ENCODE measurements at regions not wholly inside any gene's neighbourhood (a gene's known extent, or its start where the extent isn't known, plus 50 kb on each side); places are given as distances from the start of the nearest gene placed in this dataset.

- H3K9me3 ChIP-seq (ENCODE audit: control insufficient read depth in 1 of 2, low read length in 2 of 2) = no peaks in the 10 kb centered on the region
- H3K4me3 ChIP-seq (ENCODE audit: low read depth in 1 of 2, low read length in 2 of 2) = no peak overlapping the region
- H3K4me1 ChIP-seq (ENCODE audit: control insufficient read depth in 1 of 2, insufficient read depth in 2 of 2, low read length in 2 of 2) = no peaks in the 10 kb centered on the region
- no peaks in the 10 kb centered on the region for H3K36me3 ChIP-seq (ENCODE audit: control insufficient read depth in 1 of 2, insufficient read depth in 2 of 2, low read length in 2 of 2)
- H3K27ac ChIP-seq (ENCODE audit: low read length) = no peak overlapping the region
- no peaks in the 10 kb centered on the region for H3K27me3 ChIP-seq (ENCODE audit: low read depth, low read length)
Measured at GRCh38 chr4:28545986-28546385, 1685.3 kb downstream of the STIM2 start.

DNA sequence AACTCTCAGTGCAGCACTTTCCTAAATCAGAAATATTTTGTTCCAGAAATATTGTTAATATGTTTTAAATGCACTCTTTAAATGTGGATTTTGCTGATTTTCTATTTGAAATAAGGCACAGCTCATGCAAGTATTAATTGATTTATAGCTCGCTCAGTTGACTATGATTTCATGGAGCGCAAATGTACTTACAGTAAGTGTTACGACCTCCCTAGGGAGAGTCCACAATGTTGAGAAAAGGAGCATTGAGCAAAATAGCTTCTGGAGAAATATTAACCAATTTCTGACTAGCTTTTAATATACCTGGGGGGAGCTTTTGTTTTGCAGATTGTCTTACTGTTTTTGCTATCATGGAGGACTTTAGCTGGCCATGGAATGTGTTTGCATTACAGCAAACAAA, 1687.5 kb downstream of the STIM2 start:
- H3K27me3 ChIP-seq (ENCODE audit: low read depth, low read length) = no peaks in the 10 kb centered on the region
- H3K4me3 ChIP-seq (ENCODE audit: low read depth in 1 of 2, low read length in 2 of 2) = no peak overlapping the region
- H3K27ac ChIP-seq (ENCODE audit: low read length) = no peak overlapping the region

GRCh38 chr4:28548594-28548993, 1688.0 kb downstream of the STIM2 start:
- H3K36me3 ChIP-seq (ENCODE audit: control insufficient read depth in 1 of 2, insufficient read depth in 2 of 2, low read length in 2 of 2) = no peaks in the 10 kb centered on the region
- H3K4me1 ChIP-seq (ENCODE audit: control insufficient read depth in 1 of 2, insufficient read depth in 2 of 2, low read length in 2 of 2) = no peaks in the 10 kb centered on the region
- no peaks in the 10 kb centered on the region for H3K9me3 ChIP-seq (ENCODE audit: control insufficient read depth in 1 of 2, low read length in 2 of 2)
- no peak overlapping the region for H3K4me3 ChIP-seq (ENCODE audit: low read depth in 1 of 2, low read length in 2 of 2)
- no peaks in the 10 kb centered on the region for H3K27me3 ChIP-seq (ENCODE audit: low read depth, low read length)
- H3K27ac ChIP-seq (ENCODE audit: low read length) = no peak overlapping the region

More for the DNA sequence above, 1687.5 kb downstream of the STIM2 start:
- Histone ChIP-seq H3K36me3 (ENCODE audit: control insufficient read depth in 1 of 2, insufficient read depth in 2 of 2, low read length in 2 of 2) (no peaks in the 10 kb centered on the region), H3K9me3 (ENCODE audit: control insufficient read depth in 1 of 2, low read length in 2 of 2) (no peaks in the 10 kb centered on the region), H3K4me1 (ENCODE audit: control insufficient read depth in 1 of 2, insufficient read depth in 2 of 2, low read length in 2 of 2) (no peaks in the 10 kb centered on the region)

GRCh38 chr4:28555866-28556265, 1695.2 kb downstream of the STIM2 start:
- Histone ChIP-seq H3K27me3 (ENCODE audit: low read depth, low read length) (no peaks in the 10 kb centered on the region), H3K36me3 (ENCODE audit: control insufficient read depth in 1 of 2, insufficient read depth in 2 of 2, low read length in 2 of 2) (no peaks in the 10 kb centered on the region), H3K27ac (ENCODE audit: low read length) (no peak overlapping the region), H3K4me1 (ENCODE audit: control insufficient read depth in 1 of 2, insufficient read depth in 2 of 2, low read length in 2 of 2) (no peaks in the 10 kb centered on the region), H3K4me3 (ENCODE audit: low read depth in 1 of 2, low read length in 2 of 2) (no peak overlapping the region), H3K9me3 (ENCODE audit: control insufficient read depth in 1 of 2, low read length in 2 of 2) (no peaks in the 10 kb centered on the region)

- H3K36me3 ChIP-seq (ENCODE audit: control insufficient read depth in 1 of 2, insufficient read depth in 2 of 2, low read length in 2 of 2) = no peaks in the 10 kb centered on the region
- no peak overlapping the region for H3K4me3 ChIP-seq (ENCODE audit: low read depth in 1 of 2, low read length in 2 of 2)
- no peaks in the 10 kb centered on the region for H3K4me1 ChIP-seq (ENCODE audit: control insufficient read depth in 1 of 2, insufficient read depth in 2 of 2, low read length in 2 of 2)
- no peak overlapping the region for H3K27ac ChIP-seq (ENCODE audit: low read length)
- no peaks in the 10 kb centered on the region for H3K27me3 ChIP-seq (ENCODE audit: low read depth, low read length)
- no peaks in the 10 kb centered on the region for H3K9me3 ChIP-seq (ENCODE audit: control insufficient read depth in 1 of 2, low read length in 2 of 2)
Measured at GRCh38 chr4:28557755-28558154, 1697.1 kb downstream of the STIM2 start.

DNA sequence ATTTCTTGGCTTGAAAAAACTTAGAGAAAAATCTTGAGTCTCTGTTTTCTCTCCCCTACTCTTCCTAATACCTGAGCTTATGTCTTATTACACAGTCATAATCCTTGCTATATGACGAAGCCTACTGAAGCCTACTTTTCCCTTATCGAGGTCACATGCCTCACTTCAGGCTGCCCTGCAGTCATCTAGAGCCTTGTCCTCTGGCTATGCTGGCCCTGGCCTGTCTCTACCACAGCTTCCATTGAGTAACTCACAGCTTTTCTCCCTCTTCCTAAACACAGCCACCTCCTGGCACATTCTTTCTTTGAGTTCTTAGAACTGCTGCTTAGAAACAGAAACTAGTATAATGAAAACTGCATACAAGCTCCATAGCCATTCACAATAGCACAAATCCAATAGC, 1698.3 kb downstream of the STIM2 start:
- Histone ChIP-seq H3K36me3 (ENCODE audit: control insufficient read depth in 1 of 2, insufficient read depth in 2 of 2, low read length in 2 of 2) (no peaks in the 10 kb centered on the region), H3K9me3 (ENCODE audit: control insufficient read depth in 1 of 2, low read length in 2 of 2) (no peaks in the 10 kb centered on the region), H3K4me3 (ENCODE audit: low read depth in 1 of 2, low read length in 2 of 2) (no peak overlapping the region), H3K4me1 (ENCODE audit: control insufficient read depth in 1 of 2, insufficient read depth in 2 of 2, low read length in 2 of 2) (no peaks in the 10 kb centered on the region), H3K27ac (ENCODE audit: low read length) (no peak overlapping the region), H3K27me3 (ENCODE audit: low read depth, low read length) (no peaks in the 10 kb centered on the region)

GRCh38 chr4:28562913-28563312, 1702.3 kb downstream of the STIM2 start:
- Histone ChIP-seq H3K27me3 (ENCODE audit: low read depth, low read length) (no peaks in the 10 kb centered on the region), H3K27ac (ENCODE audit: low read length) (no peak overlapping the region)

GRCh38 chr4:28565396-28565795, 1704.8 kb downstream of the STIM2 start:
- Histone ChIP-seq H3K4me1 (ENCODE audit: control insufficient read depth in 1 of 2, insufficient read depth in 2 of 2, low read length in 2 of 2) (no peaks in the 10 kb centered on the region), H3K36me3 (ENCODE audit: control insufficient read depth in 1 of 2, insufficient read depth in 2 of 2, low read length in 2 of 2) (no peaks in the 10 kb centered on the region), H3K27me3 (ENCODE audit: low read depth, low read length) (no peaks in the 10 kb centered on the region), H3K9me3 (ENCODE audit: control insufficient read depth in 1 of 2, low read length in 2 of 2) (no peaks in the 10 kb centered on the region), H3K4me3 (ENCODE audit: low read depth in 1 of 2, low read length in 2 of 2) (no peak overlapping the region), H3K27ac (ENCODE audit: low read length) (no peak overlapping the region)

More at GRCh38 chr4:28562913-28563312, 1702.3 kb downstream of the STIM2 start:
- H3K36me3 ChIP-seq (ENCODE audit: control insufficient read depth in 1 of 2, insufficient read depth in 2 of 2, low read length in 2 of 2) = no peaks in the 10 kb centered on the region
- no peak overlapping the region for H3K4me3 ChIP-seq (ENCODE audit: low read depth in 1 of 2, low read length in 2 of 2)
- no peaks in the 10 kb centered on the region for H3K9me3 ChIP-seq (ENCODE audit: control insufficient read depth in 1 of 2, low read length in 2 of 2)
- no peaks in the 10 kb centered on the region for H3K4me1 ChIP-seq (ENCODE audit: control insufficient read depth in 1 of 2, insufficient read depth in 2 of 2, low read length in 2 of 2)

GRCh38 chr4:28600958-28601357, 1740.3 kb downstream of the STIM2 start:
- H3K9me3 ChIP-seq (ENCODE audit: control insufficient read depth in 1 of 2, low read length in 2 of 2) = no peaks in the 10 kb centered on the region
- no peaks in the 10 kb centered on the region for H3K4me1 ChIP-seq (ENCODE audit: control insufficient read depth in 1 of 2, insufficient read depth in 2 of 2, low read length in 2 of 2)
- H3K27me3 ChIP-seq (ENCODE audit: low read depth, low read length) = no peaks in the 10 kb centered on the region
- H3K27ac ChIP-seq (ENCODE audit: low read length) = no peak overlapping the region
- H3K4me3 ChIP-seq (ENCODE audit: low read depth in 1 of 2, low read length in 2 of 2) = no peak overlapping the region
- H3K36me3 ChIP-seq (ENCODE audit: control insufficient read depth in 1 of 2, insufficient read depth in 2 of 2, low read length in 2 of 2) = no peaks in the 10 kb centered on the region

- H3K4me1 ChIP-seq (ENCODE audit: control insufficient read depth in 1 of 2, insufficient read depth in 2 of 2, low read length in 2 of 2) = no peaks in the 10 kb centered on the region
- no peaks in the 10 kb centered on the region for H3K36me3 ChIP-seq (ENCODE audit: control insufficient read depth in 1 of 2, insufficient read depth in 2 of 2, low read length in 2 of 2)
- H3K27ac ChIP-seq (ENCODE audit: low read length) = no peak overlapping the region
- H3K9me3 ChIP-seq (ENCODE audit: control insufficient read depth in 1 of 2, low read length in 2 of 2) = peaks cover 0 to 5% of the 10 kb centered on the region in 2 donors
- no peaks in the 10 kb centered on the region for H3K27me3 ChIP-seq (ENCODE audit: low read depth, low read length)
- H3K4me3 ChIP-seq (ENCODE audit: low read depth in 1 of 2, low read length in 2 of 2) = no peak overlapping the region
Measured at GRCh38 chr4:28621591-28621990, 1761.0 kb downstream of the STIM2 start.

- Histone ChIP-seq H3K9me3 (ENCODE audit: control insufficient read depth in 1 of 2, low read length in 2 of 2) (no peaks in the 10 kb centered on the region), H3K27me3 (ENCODE audit: low read depth, low read length) (no peaks in the 10 kb centered on the region), H3K27ac (ENCODE audit: low read length) (no peak overlapping the region), H3K4me3 (ENCODE audit: low read depth in 1 of 2, low read length in 2 of 2) (no peak overlapping the region), H3K4me1 (ENCODE audit: control insufficient read depth in 1 of 2, insufficient read depth in 2 of 2, low read length in 2 of 2) (no peaks in the 10 kb centered on the region), H3K36me3 (ENCODE audit: control insufficient read depth in 1 of 2, insufficient read depth in 2 of 2, low read length in 2 of 2) (no peaks in the 10 kb centered on the region)
Measured at GRCh38 chr4:28636971-28637370, 1776.3 kb downstream of the STIM2 start.

- H3K4me3 ChIP-seq (ENCODE audit: low read depth in 1 of 2, low read length in 2 of 2) = no peak overlapping the region
- no peak overlapping the region for H3K27ac ChIP-seq (ENCODE audit: low read length)
- H3K4me1 ChIP-seq (ENCODE audit: control insufficient read depth in 1 of 2, insufficient read depth in 2 of 2, low read length in 2 of 2) = no peaks in the 10 kb centered on the region
- H3K9me3 ChIP-seq (ENCODE audit: control insufficient read depth in 1 of 2, low read length in 2 of 2) = no peaks in the 10 kb centered on the region
- no peaks in the 10 kb centered on the region for H3K36me3 ChIP-seq (ENCODE audit: control insufficient read depth in 1 of 2, insufficient read depth in 2 of 2, low read length in 2 of 2)
- no peaks in the 10 kb centered on the region for H3K27me3 ChIP-seq (ENCODE audit: low read depth, low read length)
Measured at GRCh38 chr4:28639747-28640146, 1779.1 kb downstream of the STIM2 start.
